GM21717 (cell line): ENCODE measurements at regions not wholly inside any gene's neighbourhood (a gene's known extent, or its start where the extent isn't known, plus 50 kb on each side); places are given as distances from the start of the nearest gene placed in this dataset.
"Not testable (repeated sequence)": the region's sequence is repeated elsewhere in the genome, so short reads cannot be mapped to it uniquely, and the experiment has no call there.

Experiments used
- ATAC-seq: cut with Tn5 transposase; IDR thresholded peaks from one replicate; pipeline ENCODE4 v1.9.1; 2021; ENCODE audit warnings: mild to moderate bottlenecking, moderate library complexity; ENCODE audit not compliant: unreplicated experiment

DNA sequence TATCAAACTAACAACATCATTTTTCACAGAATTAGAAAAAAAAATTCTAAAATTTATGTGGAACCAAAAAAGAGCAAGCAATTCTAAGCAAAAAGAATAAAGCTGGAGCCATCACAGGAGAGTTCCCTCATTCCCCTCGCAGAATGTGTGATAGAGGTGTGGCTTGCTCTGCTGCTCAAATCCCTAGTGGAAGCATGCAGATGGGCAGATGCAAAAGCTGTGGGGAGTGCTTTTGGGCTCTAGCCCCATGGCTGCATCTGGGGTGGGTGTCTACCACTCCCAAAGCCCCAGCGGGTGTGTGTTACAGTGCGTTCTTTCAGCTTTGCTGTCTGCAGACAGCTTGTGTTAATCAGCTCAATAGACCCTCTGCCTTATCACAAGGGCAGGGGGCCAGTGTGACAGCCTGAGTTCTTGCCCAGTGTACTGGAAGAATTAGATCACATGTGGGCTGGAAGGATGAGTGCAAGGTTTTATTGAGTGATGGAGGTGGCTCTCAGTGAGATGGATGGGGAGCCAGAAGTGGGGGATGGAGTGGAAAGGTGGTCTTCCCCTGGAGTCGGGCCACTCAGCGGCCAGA, 575.9 kb upstream of the LRRN3 start:
- ATAC-seq = not testable (repeated sequence)

GRCh38 chr7:110519851-110520250, 571.1 kb upstream of the LRRN3 start:
- ATAC-seq = no peak

- ATAC-seq = no peak
These were observed 569.5 kb upstream of the LRRN3 start for GRCh38 chr7:110521357-110521911.

GRCh38 chr7:110522061-110522760, 568.7 kb upstream of the LRRN3 start:
- no peak for ATAC-seq

GRCh38 chr7:110522761-110523200, 568.1 kb upstream of the LRRN3 start:
- ATAC-seq = no peak

DNA sequence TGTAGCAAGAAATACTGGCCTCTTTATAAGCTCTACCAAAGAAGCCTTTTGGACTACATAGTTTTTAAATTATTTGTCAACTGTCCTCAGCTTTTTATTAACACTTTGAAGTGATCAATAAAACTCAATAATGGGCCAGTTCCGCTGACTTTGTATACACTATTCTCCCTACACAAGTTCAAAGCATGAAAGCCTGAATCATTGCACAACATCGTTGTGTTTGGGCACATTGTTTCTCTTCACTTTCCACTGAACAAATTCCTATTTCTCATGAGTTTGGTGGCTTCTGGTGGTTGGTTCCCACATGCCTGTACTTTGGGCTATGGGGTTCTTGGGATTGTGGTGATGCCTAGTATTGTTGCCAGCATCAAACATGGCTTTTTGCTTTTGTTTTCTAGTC, 561.8 kb upstream of the LRRN3 start:
- no peak for ATAC-seq

- ATAC-seq = no peak
These were observed 559.7 kb upstream of the LRRN3 start for GRCh38 chr7:110531186-110531585.

DNA sequence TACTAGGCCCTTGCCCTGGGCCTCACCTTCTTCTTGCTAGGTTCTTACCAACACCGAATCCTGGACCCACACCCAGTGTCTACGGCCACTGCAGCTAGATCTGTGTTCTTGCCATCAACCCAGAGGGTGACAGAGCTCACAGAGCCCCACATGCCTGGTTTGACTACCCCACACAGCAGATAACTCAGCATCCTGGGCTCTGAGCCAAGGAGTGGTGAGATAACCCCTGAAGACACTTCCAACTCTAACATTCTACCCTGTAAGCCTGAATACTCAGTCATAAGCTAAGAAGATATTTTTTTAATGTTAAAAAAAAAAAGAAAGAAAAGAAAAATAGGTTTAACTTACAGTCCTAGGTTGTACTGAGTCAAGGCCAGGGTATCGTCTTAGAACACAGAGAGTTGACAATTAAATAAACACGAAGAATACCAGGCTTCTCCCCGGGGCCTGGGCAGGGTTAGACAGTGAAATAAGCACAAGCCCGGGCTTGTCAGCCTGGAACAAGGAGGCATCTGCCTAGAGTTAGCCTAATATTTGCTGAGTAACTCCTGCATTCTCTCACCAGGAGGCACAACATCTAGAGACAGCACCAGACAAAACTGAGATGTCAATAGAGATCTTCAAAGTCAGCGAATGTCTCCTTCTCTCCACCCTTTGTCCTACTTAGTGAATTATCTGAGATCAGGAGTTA, 556.5 kb upstream of the LRRN3 start:
- ATAC-seq = no peak

DNA sequence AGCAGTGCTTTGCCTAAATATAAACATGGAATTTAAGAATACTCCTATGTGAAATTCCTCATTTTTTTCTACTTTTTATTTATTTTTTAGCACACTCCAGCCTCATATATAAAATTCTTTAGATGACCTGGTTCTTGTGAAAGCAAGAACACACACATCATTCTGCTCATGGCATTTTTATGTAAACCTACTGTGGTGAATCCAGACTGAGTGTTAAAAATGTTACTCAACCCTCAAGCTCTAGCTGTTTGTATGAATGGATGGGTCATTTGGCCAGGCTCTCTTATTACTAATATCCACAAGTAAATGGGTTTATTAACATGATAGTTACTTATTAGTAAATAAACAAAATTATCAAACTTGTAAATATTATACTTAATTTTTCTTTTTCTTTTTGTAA, 551.7 kb upstream of the LRRN3 start:
- ATAC-seq = no peak

DNA sequence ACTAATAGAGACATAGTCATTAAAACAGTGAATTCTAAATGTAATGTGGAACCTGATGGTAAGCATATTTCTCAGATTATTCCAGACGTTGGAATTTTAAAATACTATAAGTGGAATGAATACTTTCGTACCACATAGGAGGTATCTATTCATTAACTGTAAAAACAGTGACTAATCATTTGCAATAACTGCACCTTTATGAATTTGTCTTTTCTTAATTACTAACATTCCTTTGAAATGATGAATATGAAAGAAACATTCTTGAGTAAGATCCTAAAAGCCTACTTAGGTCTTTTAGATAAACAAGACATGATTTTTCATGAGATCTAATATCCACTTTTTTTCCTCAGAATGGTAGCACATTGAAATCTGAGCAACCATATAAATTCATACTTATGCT, 549.0 kb upstream of the LRRN3 start:
- no peak for ATAC-seq

DNA sequence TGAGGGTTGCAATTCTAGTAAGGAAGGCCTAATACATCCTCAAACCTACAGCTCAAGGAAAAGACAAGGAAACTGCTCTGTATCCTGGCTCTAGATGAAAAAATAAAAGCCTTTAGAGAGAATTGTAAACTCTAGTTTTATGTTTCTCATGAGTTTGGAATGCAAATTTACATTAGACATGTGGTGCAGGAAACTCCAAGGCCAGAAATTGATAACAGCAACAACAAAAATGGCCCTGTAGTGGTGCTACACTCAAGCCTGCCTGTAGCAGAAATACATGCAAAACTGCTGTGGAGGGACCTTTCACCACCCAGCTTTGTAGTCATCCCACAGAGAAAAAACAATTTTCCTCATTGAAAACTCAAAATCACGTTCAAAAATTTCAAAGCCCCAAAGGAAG, 546.7 kb upstream of the LRRN3 start:
- no peak for ATAC-seq

DNA sequence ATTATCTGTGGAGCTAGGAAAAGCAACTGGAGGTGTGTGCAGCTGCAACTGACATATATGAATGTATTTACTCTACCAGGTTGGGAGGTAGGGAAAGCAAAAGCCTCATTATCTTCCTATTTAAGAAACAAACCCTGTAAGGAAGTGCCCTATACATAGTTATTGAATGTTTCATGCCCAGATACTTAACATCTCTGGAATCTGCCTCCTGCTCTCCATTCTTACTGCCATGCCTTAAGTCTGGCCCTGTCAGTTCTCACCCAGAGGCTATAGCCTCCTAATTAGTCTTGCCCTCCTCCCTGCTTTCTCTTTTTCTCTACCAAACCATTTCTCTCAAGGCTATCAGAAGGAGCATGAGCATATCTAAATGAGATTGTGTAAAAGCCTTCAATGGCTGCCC, 542.6 kb upstream of the LRRN3 start:
- no peak for ATAC-seq

GRCh38 chr7:110557136-110557535, 533.8 kb upstream of the LRRN3 start:
- ATAC-seq = no peak

DNA sequence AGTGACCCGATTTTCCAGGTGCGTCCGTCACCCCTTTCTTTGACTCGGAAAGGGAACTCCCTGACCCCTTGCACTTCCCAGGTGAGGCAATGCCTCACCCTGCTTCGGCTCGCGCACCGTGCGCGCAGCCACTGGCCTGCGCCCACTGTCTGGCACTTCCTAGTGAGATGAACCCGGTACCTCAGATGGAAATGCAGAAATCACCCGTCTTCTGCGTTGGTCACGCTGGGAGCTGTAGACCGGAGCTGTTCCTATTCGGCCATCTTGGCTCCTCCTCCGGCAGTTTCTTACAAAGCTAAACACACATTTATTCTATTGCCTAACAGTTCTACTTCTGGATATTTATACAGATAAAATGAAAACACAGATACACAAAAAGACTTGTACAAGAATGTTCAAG, 527.6 kb upstream of the LRRN3 start:
- ATAC-seq = not testable (repeated sequence)

- no peak for ATAC-seq
These were observed 526.7 kb upstream of the LRRN3 start for GRCh38 chr7:110564246-110564645.

DNA sequence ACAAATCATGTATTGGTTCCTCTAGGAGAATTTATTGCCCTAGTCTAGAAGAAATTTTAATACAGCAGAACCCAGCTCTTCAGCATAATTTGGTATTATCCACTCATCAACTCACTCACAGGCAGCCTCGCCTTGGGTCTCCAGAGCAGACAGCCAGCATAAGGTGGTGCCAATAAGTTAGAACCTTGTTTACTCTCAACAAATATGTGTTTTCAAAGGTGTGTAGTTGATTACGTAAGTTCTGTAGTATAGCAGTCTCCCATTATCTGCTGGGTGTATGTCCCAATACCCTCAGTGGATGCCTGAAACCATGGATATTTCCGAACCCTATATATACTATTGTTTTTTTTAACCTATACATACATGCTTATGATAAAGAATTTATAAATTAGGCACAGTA, 522.5 kb upstream of the LRRN3 start:
- no peak for ATAC-seq

GRCh38 chr7:110568932-110569331, 522.0 kb upstream of the LRRN3 start:
- ATAC-seq = no peak

DNA sequence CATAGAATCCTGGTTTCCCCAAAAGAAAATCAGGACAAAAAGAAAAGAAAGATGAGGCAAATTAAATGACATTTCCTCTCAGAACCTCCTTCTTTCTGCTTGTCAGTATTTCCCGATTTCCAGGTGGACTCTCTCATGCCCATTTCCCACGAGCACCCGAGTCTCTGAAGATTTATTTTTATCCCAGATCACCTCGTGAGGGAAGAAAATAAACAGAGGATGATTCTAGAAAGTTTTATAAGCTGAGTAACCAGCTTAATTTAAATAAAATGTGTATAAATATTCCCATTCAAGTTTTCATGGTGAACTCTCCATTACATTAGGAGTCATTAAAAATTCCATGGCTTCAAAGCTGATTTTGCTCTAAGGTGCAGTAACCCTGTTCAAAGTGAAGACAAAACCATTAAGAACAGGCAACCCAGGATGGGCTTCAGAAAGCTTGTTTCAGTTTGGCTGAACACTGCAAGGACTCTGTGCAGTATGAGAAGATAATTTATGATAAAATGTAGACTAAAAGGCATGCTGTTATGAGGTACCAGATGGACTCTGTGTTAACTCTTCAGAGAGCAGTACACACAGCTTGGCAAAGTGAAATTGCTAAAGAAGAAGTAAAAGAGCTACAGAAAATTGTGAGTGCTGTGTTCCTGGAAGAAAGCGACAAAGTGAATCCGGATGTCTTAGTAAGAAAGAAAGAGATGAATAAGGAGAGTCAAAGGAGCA, 521.3 kb upstream of the LRRN3 start:
- ATAC-seq = no peak

DNA sequence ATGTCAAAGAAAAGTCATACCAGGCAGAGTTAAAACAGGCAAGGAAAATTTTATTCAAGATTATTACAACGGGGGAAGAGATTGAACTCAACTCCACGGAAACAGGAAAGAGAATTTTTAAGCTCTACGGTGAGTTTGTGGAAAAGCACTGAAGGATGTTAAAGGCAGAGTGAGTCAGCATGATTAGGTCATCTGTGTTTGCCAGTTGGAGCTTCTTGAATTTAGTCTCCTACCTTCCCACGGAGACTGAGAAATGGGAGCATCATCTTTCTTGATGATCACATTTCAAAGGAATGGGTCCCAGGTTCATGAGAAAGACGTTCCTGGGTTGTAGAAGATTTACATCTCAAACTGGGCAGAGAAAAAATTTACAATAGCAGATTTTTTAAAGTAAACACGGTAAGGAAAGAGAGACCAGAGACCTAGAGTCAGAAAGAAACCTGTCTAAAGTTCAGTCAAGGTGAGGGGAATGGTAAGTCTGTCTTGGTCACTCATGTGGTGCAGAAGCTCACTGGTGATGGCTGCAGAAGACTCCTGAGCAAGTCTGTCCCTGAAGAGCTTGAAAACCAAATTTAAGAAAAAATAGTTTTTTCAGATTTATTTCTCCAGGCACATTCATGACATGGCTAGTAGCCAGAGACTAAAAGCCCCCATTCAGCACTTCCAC, 516.9 kb upstream of the LRRN3 start:
- ATAC-seq = no peak

DNA sequence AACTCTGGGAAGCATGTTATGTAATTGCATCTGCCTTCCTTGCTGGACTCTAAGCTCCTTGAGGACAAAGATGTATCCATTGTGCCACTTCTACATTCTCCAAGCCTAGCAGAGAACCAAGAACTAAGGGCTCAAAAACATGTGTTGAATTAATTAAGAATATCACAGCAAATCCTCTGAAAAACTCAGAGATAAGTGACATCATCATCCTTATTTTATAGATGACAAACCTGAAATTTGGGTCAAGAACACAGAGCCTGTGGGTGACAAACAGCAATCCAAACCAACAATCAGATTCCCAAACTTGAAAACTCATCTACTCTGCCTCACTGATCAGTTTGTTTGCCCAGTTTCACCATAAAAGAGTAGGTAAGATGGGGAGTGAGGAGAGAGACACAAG, 503.6 kb upstream of the LRRN3 start:
- ATAC-seq = no peak

GRCh38 chr7:110590415-110590814, 500.5 kb upstream of the LRRN3 start:
- no peak for ATAC-seq
